ENCODE measurements at regions not wholly inside any gene's neighbourhood (a gene's known extent, or its start where the extent isn't known, plus 50 kb on each side); places are given as distances from the start of the nearest gene placed in this dataset.

- TF ChIP-seq CTCF (IDR thresholded peaks at IDR 0.05) (no peak), POLR2A (IDR thresholded peaks at IDR 0.05) (no peak)
Measured at GRCh38 chr6:21382821-21383449, 210.6 kb upstream of the SOX4 start.

Data from body of pancreas (tissue), 4 donors.